GM18861 (cell line): ENCODE measurements at regions not wholly inside any gene's neighbourhood (a gene's known extent, or its start where the extent isn't known, plus 50 kb on each side); places are given as distances from the start of the nearest gene placed in this dataset.

ENCODE experiments used
- ATAC-seq: cut with Tn5 transposase; IDR thresholded peaks from one replicate; pipeline ENCODE4 v1.9.1; 2021; ENCODE audit not compliant: unreplicated experiment

DNA sequence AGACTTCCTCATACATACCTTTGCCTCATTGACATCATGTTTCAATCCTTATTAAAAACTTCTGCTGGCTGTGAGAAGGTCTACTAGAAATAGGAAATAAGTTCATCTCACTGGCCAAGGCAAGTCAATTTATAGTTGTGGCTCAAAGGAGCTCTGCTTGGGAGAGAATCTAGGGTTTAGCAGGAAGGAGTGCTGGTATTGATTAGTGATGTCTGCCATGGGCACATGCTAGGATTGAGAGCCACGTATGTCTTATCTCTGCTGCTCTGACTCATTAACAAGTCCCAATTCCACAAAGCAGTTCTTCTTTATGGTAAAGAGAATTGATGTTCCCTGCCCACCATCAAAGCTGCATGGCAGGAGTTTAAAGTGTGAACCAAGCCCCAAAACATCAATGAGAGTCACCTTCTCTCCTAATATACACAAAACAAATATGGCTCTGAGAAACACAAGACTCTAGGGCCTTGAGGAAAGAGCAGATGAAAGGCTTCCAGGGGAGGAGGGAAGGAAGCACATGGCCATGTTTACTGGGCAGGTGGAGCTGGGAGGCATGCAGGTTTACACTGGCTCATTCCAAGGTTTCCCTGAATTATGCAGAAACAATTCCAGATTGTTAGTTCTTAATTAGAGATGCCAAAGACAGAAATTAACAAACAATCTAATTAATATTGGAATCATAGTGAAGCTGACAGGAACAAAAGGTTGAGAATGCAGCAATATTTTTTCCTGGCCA is 931.9 kb upstream of the TMEM132C start:
- ATAC-seq: no peak

DNA sequence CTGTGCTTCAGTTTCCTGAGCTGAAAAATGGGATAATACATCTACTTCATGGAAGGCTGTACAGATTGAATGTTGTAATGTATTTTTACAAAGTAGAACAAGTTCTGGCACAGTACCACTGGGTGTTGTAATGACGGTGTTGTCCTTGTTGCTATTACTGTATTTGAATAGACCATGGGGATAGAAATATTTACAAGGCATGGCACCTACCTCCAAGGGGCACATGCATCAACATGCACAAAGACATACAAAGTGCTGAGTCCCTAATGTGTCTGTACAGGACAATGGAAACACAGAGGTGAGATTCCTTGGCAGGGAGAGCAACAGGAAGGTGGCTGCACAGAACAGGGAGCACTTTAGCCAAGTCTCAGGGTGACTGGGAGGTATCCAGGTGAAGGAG is 930.6 kb upstream of the TMEM132C start:
- no peak for ATAC-seq

DNA sequence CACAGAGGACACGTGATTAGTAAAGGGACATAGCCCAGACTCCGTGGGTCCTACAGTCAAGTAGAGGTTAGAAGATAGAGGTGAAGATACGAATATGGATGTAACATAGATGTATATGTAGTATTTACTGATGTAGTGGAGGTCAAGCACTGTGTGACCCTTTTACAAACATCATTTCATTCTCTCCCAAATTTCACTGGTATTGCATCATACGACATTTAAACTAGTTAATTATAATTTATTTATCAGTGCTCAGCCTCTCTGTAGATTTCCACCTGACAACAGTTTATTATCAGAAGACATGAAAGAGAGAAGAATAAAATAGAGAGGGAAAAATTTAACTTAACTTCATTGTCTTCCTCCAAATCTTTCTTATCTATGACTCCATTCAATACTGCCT is 927.9 kb upstream of the TMEM132C start:
- no peak for ATAC-seq

DNA sequence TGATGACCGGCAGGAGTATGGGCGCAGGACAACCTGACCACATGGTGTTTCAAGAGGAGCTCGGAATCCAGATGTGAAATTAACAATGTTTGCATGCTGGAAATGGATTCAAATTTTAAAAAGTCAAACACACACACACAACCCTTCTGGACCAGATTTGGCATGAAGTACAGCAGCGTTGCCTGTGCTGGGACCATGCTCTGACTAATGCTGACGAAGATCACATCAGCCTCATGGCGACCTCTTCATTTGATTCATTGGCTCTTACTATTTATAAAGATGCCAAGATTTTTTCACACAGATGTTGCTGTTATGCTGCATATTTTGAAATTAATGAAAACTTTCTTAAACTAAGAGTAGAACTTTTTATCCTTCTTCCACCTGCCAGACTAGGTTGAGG is 926.6 kb upstream of the TMEM132C start:
- no peak for ATAC-seq

DNA sequence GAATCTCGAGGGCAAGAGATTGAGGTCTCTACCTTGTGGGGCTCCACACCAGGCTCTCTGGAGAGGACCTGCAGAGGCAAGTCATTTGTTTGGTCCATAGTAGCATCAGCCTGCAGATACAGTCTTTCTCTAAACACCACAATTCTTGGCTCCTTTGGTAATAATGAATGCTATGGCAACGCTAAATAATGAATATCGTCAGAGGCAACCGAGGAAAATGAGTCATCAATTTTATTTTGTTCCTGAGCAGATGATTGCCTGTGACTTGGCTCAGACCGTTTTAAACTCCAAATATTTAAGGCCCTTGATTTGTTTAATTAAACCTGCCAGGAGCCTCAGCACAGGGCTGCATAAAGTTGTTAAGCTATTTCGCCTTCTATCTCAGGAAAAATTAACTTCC is 924.1 kb upstream of the TMEM132C start:
- ATAC-seq: no peak

DNA sequence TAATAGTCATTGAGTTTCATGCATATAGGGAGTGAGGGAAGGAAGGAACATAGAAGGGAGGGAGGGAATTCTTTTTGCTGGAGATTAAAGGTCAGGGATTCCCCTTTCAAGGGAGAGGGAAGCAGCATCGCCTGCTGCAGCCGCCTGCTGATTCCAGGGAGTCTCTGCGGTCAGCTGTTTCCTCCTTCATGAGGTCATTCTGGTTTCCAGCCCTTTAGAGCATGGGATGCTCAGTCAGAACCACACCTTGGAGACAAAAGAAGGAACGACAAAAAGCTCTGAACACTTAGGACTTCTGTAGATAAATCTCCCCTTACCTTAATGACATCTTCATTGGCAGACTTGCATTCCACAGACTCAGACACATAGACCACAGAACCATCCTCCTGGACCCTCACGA is 923.0 kb upstream of the TMEM132C start:
- no peak for ATAC-seq

DNA sequence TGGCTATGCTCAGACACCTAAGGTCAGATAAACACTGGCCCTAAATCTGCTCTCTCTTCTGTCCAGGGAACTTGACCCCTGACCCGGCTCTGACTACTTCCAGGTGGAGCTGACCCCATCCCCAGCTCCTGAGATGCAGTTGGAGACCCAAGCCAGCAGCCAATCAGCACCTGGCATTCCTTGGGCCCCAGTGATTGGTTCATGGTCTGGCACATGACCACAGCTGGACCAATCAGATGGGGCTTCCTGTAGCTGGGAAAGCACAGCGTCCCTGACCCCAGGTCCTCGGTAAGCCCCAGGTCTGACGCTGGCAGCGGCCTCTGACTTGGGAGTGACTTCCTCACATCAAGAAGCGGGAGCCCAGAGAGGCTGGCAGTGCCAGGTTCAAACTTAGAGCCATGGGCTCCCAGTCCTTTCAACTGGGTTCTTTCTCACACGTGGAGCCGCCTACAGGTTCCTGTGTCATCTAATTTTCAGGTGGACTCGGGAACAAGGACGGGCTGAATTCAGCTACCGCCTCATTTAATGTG is 915.4 kb upstream of the TMEM132C start:
- no peak for ATAC-seq

DNA sequence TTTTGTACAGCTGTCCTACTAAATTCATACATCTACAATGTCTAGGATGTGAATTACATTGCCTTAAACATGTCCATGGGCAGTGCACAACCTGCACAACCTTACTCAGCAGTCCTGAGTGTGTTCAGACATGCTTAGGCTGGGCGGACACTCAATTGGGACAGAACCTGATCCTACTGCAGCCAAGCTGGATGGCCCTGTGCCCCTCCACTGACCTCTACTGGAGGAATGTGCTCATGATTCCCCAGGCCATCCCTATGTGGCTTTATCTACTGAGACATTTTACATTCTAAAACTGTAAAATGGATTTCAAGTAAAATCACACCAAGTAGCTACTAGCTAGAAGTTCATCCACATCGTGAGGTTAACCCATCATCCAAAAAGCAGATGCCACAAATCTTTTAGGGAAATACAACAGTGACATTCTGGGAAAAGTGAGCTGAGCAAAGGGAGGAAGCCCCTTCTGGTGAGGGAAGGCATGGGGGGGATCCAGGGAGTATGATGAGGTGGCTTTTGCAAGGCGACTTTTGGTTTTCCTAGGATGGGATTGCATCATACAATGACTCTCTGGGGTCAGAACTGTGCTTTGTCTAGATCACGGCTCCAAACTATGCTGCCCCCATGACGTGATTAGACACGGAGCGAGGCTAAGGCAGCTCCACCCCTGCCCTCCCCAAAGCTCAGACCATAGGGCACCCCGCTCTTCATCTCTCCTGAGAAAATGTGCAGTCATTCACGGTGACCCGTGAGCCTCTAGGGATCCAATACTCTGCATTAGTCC is 911.7 kb upstream of the TMEM132C start:
- no peak for ATAC-seq

DNA sequence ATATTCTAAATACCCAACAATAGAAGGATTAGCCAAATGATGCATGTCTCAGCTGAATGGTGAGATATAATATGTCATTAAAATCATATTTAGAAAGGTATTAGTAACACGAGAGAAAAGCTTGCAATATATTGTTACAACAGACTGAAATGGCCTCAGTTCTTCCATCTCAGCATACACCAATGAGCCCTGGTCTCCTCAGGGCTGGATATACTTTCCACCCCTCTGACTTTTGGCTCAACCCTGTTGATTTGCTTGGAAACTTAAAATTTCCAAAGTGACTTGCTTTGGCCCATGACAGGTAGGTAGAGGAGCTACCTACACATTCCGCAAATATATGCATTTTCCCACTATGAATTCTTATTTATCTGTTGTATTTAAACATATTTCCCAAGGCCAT is 908.1 kb upstream of the TMEM132C start:
- ATAC-seq: no peak

DNA sequence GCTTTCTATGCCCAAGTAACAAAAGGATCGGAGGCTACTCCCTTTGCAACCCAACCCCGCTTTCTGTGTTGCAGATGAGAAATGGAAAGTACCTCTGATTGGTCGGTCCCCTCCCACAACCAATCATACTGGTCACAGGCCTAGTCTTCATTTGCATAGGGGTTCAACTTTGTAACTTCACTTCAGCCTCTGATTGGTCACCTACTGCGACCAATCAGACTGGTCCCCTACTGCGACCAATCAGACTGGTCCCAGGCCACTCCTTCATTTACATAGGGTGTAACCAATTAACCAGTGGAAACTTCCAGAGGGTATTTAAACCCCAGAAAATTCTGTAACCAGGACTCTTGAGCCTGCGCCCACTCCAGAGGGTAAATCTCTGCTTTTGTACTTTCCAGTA is 906.4 kb upstream of the TMEM132C start:
- no peak for ATAC-seq

DNA sequence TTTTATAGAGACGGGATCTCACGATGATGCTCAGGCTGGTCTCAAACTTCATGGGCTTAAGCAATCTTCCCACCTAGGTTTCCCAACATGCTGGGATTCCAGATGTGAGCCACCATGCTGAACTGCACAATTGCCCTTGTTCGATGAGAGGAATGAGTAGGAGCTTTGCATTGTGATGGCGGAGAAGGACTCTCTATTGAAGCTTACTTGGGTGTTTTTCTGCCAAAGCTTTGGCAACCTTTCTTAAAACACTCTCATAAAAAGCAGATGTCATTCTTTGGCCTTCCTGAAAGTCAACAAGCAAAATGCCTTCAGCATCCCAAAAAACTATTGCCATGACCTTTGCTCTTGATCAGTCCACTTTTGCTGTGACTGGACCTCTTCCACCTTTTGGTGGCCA is 904.8 kb upstream of the TMEM132C start:
- ATAC-seq: no peak

DNA sequence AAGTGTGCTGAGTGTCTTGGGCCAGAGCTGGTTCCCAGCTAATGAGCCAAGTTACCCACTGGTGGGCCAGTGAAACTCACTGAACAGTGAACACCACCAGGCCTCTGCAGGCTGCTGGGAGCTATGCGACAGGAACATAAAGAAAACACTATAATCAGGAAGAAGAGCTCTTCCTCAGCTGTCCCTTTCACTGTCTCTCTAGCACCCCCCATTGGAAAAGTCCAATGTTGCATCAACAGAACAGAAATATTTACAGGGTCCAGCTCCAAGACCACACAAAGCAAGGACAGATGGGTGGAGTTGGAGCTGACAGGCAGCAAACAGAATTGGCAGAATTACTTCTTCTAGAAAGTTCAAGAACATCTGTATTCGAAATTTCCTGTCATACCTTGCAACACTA is 903.6 kb upstream of the TMEM132C start:
- ATAC-seq: no peak

DNA sequence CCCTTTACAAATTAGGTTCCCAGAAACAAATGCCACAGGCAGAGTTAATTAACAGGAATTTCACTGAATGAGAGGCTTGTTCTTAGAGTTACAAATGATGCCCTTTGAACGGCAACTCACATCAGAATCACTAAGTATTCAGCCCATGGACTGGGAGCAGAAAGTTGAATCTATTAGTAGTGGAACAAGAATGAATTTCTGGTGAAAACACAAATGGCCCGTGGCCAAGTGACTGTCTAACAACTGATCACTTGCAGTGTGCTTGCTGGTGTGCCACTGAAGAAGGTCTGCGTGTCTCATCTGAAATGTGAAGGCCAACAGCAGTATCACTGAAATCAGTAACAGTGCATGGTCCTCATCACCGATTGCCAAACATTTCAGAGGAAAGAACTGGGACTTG is 893.4 kb upstream of the TMEM132C start:
- ATAC-seq: no peak

DNA sequence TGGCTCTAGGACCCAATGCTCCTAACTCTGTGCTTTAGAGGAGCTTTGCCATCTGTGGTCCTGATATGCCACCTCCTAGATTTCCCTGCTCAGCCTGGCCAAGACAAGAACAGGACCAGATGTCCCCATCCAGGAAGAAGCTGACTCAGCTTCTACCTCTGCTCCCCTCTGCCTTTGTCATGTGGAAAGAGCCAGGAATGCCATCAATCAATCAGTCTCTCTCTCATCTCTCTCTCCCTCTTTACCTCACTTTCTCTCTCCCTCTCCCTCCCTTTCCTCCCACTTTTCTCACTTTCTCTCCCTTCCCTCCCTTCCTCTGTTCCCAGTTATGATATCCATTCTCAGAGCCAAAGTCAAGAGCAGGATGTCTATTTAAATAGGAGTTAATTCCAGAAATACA is 892.5 kb upstream of the TMEM132C start:
- no peak for ATAC-seq

DNA sequence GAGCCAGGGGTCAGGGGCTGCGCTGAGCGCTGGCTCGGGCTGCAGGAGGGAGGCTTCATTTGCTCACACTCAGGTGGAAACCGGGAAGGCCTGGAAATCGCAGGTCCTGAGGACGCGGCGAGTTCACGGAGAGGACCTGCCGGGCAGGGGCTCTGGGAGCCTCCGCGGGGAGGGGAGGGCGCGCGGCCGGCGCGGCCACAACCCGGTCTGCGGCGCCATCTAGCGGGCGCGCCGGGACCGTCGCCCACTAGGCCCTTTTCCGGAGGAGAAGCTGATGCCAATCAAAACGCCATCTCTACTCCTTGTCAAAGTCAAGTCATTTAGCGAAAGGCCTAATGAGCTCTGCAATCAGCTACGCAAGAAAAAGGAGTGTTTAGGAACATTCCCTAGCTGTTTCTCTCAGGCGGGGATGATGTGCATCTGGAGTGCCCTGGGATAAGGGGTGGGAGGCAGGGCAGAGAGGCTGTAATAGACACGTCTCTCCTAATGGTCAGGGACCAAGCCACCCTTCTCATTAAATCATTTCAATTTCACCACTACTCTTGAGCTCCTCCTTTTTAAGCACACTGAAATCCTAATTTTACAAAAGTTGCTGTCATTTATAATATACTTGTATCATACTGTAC is 885.8 kb upstream of the TMEM132C start:
- peak; percentile 75 for ATAC-seq

DNA sequence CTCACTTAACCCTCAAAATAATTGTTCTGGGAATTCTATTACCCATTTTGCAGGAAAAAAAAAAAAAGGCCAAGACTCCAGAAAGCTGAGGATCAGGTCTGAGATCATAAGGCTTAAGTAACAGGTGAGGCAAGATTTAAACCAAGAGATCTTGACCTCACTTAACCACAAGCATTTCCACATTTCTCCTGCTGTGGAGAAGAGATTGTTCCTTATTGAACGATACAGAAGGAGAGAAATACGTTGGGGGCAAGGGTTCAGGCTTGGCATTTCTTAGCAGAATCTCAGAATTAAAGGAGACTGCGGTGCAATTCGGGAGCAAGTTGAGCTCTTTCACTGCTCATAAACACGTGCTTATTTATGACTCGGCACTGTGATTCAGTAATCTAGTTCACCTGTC is 885.3 kb upstream of the TMEM132C start:
- ATAC-seq: no peak

DNA sequence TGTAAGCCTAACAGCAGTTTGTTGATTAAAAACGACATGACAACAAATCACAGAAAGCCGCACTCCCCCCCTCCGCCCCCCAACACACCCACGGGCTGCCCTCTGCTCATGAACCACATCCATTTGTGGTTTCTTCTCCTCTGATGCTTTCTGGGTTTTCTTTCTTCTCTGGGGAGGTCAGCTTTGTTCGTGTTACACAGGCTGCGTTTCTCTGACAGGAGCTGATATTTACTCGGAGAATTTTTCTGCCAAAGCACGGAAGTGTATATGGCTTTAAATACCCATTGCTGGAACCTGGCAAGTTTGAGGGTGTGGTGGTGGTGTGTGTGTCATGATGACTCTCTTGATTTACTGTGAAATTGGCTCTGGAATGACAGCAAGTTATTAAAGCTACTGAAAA is 883.7 kb upstream of the TMEM132C start:
- ATAC-seq: no peak

DNA sequence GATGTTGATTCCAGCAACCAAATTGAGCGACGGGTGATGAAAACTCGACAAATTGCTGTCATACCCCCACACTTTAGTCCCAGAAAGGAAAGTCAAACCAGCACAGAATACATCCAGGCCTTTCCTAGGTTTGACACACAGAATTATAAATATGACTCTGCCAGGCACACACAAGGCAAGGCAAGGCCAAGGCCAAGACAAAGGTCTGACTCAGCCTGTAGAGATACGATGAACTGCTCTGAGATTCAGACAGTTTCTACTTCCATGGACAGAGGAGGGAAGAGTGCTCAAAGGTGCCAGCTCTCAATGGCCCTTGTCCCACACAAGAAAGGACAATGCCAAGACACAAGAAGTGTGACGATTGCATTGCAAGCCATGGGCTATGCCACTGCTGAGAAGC is 880.2 kb upstream of the TMEM132C start:
- ATAC-seq: no peak

DNA sequence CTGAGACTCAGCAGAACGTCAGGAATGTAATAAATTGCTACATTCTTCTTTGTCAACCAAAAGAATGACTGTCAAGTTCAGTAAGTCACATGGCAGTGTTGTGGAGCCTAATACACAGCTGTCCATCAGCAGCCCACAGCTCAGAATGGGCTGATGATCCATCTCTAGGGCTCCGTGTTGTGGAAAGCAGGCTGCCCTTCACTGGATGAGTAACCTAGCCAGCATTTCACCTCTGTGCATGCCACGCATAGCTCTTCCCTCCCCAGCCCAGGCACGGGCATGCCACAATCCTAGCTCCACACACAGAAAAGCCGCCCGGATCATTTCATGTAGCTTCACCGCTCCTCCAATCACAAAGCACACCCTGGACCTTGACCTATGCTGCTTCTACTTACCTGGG is 878.0 kb upstream of the TMEM132C start:
- ATAC-seq: no peak

DNA sequence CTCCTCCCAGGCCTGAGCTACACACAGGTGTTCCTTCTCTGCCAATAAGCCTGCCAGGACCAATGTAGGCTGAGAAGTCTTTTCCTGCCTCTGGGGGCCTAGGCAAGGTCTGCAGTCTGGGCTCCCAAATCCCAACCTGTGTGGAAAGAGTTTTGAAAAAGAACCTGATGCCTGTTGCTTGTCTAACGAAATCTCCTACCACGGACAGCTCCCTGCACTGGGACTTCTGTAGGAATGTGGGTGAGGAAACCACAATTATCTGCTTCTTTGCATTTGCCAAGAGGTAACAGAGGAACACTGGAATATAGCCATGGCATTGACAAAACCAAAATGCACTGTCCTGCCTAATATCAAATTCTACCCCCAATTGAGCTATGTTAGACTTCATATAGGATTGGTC is 877.0 kb upstream of the TMEM132C start:
- ATAC-seq: no peak

DNA sequence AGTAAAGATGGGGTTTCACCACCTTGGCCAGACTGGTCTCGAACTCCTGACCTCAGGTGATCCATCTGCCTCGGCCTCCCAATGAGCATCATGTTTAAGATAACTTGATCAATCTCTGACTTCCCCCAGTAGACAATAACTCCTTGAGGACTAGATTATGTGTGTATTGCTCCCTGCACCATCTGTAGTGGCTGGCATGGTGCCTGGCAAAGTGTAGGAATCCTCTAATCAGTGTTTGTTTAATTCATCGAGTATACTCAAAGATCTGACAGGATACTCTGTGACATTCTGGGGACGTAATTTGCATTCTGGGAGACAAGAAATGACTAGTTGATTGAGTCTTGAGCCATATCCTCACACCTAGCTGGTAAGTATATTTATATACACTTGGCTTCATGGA is 873.5 kb upstream of the TMEM132C start:
- no peak for ATAC-seq

DNA sequence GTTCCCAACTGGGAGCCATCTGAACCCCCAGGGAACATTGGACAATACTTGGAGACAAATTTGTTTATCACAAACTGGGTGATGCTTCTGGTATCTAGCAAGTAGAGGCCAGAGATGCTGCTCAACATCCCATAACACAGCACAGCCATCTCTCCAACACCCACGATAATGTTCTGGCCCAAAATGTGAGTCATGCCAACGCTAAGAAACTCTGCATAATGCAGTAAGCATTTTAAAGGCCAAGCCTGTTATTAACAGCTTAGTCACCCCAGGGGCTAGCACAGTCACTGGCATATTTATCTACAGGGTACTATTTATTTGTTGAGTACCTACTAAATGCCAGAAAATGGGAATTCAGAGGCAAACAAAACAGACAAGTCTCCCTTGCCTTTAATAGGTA is 873.1 kb upstream of the TMEM132C start:
- no peak for ATAC-seq
